ENCODE measurements at regions not wholly inside any gene's neighbourhood (a gene's known extent, or its start where the extent isn't known, plus 50 kb on each side); places are given as distances from the start of the nearest gene placed in this dataset.
A peak's percentile ranks its signal among the peaks of the same experiment; 100 is the strongest.

DNA sequence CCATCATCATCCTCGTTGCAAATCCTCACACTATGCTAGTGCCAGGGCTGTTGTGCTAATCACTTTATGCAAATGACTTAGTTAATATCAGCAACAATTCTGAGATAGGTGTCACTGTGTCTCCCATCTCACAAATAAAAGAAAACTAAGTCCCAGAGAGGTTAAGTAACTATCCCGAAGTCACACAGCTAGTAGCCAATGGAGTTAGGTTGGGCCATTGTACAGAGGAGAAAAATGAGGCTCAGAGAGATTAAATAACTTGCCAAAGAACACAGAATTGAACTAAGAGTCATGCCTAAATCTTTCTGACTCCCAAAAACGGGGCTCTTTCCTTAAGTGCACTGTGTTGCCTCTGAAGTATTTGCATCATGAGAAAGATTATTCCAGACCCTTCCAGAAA, 146.4 kb downstream of the MIS18A start:
- DNase-seq = no peak

GRCh38 chr21:32131960-32132359, 146.9 kb downstream of the MIS18A start:
- DNase-seq = no peak

GRCh38 chr21:32131164-32131563, 147.7 kb downstream of the MIS18A start:
- no peak for DNase-seq

GRCh38 chr21:32130031-32130891, 148.6 kb downstream of the MIS18A start:
- DNase-seq = no peak

- no peak for DNase-seq
Measured at GRCh38 chr21:32127081-32127480, 151.8 kb downstream of the MIS18A start.

DNA sequence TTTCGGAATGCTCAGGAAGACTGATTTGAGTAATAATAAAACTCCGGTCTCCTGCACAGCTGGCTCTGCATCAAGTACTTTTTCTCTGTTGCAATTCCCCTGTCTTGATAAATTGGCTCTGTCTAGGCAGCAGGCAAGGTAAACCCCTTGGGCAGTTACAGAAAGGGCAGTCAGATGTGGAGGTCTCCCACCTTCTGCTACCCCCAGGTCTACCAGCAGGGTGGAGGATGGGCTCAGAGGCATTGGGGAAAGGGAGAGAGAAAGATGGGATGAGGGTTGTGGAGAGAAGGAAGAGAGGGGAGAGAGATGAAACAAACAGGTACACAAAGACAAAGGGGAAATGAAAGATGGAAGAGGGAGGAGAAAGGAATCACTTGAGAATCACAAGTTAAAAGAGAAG, 156.8 kb downstream of the MIS18A start:
- DNase-seq = no peak

DNA sequence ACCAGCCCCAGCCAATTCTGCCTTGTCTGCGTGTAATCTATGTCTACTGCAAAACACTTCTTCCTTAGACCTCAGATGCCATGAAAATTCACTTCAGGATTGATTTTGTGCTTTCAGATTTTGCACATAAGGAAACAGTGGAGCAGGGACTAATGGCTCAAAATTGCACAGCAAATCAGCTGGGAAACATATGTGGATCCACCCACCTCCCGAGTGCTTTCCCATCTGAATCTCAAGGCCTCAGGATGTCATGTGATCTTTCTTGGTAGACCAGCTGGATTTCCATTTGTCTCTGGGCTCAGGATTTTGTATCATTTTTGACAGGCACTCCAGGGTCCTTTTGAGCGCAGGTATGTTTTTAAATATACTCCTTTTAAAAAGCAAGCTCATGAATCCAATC, 158.6 kb downstream of the MIS18A start:
- DNase-seq = no peak

GRCh38 chr21:32119811-32120210, 159.0 kb downstream of the MIS18A start:
- no peak for DNase-seq

GRCh38 chr21:32119389-32119788, 159.5 kb downstream of the MIS18A start:
- no peak for DNase-seq

DNA sequence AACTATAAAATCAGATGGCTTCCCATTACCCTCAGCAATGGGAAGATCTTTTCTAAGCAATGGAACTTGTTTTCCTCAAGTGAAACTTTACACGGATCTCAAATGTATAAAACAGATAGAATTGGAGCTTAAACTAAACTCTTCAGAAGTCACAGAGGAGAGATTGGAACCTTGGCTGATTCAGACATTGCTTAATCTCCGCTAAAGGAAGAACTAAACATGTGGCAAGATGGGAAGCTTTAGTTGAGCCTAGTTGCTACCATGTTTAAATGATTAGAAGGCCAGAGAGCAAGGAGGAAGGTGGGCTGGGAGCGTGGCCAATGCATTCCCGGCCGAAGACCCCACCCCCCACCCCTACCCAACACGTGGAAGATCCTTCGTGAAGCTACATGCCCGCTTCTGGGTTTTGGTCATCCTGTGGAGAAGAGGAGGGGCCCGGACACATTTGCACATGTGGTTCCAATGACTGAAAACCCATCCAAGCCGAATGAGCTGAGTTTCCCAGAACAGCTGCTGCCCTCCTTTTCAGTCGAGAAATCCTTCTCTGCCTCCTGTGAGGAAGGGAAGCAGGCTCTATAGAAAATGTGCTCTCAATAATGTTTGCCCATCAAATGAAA, 164.3 kb downstream of the MIS18A start:
- no peak for DNase-seq

GRCh38 chr21:32113486-32113885, 165.4 kb downstream of the MIS18A start:
- no peak for DNase-seq

GRCh38 chr21:32112195-32112594, 166.7 kb downstream of the MIS18A start:
- no peak for DNase-seq

GRCh38 chr21:32108566-32108965, 170.3 kb downstream of the MIS18A start:
- no peak for DNase-seq

DNA sequence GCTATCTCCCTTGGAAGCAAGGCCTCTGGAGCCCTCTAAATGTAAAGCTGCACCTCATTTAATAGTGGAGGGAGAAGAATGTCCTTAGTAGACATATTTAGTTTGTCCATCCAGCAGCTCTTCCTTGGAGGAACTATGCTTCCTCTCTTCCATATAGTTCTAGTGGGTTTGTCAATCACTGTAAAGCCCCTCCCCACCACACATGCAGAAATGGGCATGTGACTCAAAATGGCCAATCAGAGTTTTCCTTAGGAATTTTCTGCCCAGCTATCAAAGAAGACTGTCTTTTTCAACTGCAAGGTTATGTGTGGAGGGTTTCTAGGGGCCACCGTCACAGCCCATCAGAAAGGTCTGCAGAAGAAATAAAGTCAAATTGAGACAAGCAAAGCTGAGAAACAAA, 175.5 kb downstream of the MIS18A start:
- no peak for DNase-seq

DNA sequence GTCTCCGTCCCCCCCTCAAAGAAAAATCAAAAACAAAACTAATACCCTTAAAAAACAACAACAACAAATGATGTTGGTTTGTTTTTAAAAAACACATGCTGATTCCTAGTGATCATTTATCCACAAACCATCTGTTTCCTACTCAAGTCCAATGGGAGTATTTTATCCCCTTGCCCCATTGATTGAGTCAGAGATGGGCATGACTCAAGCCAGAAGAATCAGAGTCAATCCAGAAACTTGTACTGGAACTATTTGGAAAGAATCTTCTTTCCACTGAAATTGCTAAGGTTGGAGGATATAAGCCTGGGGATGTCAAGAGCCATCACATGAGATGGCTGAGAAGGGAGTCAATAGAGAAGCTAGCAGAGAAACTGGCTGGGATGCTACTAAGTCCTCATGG, 176.4 kb downstream of the MIS18A start:
- DNase-seq = no peak

- DNase-seq = no peak
Measured at GRCh38 chr21:32101277-32101676, 177.6 kb downstream of the MIS18A start.

GRCh38 chr21:32100423-32100822, 178.4 kb downstream of the MIS18A start:
- DNase-seq = peak in 1 of 2 experiments; percentile 26

DNA sequence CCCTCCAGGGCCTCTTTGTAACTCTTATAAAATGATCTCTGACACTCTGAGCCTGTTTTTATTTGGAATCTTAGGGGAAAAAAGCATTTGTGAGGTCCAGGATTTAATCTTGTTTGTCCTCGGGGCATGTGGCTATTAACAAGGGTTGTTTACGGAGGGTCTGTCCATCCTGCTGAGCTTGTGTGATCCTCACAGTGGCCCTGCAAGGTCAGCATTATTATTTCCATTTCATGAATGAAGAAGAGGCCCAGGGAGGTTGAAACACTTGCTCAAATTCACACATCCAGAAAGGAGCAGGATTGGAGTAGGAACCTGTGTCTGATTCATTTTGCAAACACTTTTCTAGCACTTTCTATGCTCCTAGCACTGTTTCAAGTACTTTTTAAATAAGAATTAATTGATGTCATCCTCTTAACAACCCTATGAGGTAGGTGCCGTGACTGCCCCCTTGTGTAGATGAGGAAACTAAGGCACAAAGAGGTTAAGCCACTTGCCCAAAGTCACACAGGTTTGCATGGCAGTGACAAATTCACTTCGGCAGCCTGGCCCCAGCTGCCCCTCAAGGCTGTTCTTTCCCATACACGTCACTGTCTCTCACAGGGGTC, 178.9 kb downstream of the MIS18A start:
- no peak for DNase-seq

GRCh38 chr21:32096411-32096810, 182.4 kb downstream of the MIS18A start:
- DNase-seq = peak in 1 of 2 experiments; percentile 17

GRCh38 chr21:32094804-32095203, 184.0 kb downstream of the MIS18A start:
- no peak for DNase-seq

DNA sequence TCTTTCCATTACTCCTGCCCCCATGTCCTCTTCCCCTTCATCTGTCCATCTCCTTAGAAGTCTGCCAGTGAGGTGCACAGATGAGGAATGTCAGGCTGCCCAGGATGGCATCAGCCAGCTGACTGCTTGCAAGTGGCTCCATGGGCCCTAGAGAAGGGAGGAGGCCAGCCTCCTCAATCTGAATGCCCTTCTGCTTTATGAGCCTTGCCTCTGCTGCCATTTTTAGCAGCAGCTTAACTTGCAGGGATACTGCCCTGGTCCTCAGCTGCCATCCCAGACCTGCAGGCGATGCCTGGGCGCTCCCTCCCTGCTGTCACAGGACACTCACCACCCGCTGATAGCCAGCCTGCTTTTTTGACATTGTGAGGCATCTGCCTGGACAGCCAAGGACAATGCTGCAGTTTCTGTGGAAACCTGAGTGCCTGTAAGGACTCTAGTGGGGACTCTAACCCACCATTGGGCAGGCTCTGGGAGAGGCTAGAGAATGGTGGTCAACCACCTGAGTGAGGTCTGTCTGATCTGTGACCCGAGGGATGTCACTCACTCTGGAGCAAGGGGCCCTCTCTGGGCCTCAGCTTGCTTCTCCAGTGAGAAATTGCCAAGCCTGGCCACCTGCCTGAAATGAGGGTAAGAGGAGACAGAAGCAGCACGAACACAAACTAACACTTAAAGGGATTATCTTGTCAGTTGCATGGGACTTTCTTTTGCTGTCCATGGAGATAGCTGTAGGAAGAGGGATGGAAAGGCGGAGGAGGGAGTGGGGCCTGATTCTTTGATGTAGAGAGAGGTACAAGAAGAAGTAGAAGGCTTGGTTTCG, 185.0 kb downstream of the MIS18A start:
- DNase-seq = no peak

GRCh38 chr21:32090956-32091355, 187.9 kb downstream of the MIS18A start:
- DNase-seq = no peak

- DNase-seq = no peak
Measured at GRCh38 chr21:32089766-32090165, 189.1 kb downstream of the MIS18A start.

Measured in NCI-H446 (cell line).